Gastrocnemius medialis (tissue), 4 donors: ENCODE measurements at regions not wholly inside any gene's neighbourhood (a gene's known extent, or its start where the extent isn't known, plus 50 kb on each side); places are given as distances from the start of the nearest gene placed in this dataset.

Source experiments
- ATAC-seq, 2 donors: fragments of 150-250 bp; one replicate each; pipeline ENCODE4 v1.9.1; 2016
- DNase-seq, 2 donors: peaks; one replicate each; pipeline ENCODE4 v3.0.0-alpha.2; 2019
- H3K27ac ChIP-seq, 4 donors: fragments of 200-600 bp; sonication (generic); 1 replicate in 1 of 4; 2 replicates in 3 of 4; pipeline ENCODE4 v1.5.1; 2016 to 2018; ENCODE audit warnings: mild to moderate bottlenecking in 2 of 4, moderate library complexity in 1 of 4
- H3K27me3 ChIP-seq, 3 donors: fragments of 200-600 bp; sonication (generic) in 2 of 3; 1 replicate in 1 of 3; 2 replicates in 2 of 3; pipeline versions ENCODE4 v1.5.1 to v1.6.0; 2016 to 2019; ENCODE audit warnings: mild to moderate bottlenecking in 1 of 3, moderate library complexity in 1 of 3
- H3K36me3 ChIP-seq, 2 donors: fragments of 200-600 bp; sonication (generic) in 1 of 2; one replicate each; pipeline ENCODE4 v1.5.1; 2017 to 2018
- H3K4me1 ChIP-seq, 2 donors: fragments of 200-600 bp; sonication (generic) in 1 of 2; one replicate each; pipeline ENCODE4 v1.5.1; 2016 to 2017; ENCODE audit warnings: mild to moderate bottlenecking in 2 of 2
- H3K4me3 ChIP-seq, 4 donors: fragments of 200-600 bp; sonication (generic) in 3 of 4; 1 replicate in 1 of 4; 2 replicates in 3 of 4; pipeline ENCODE4 v1.5.1; 2016 to 2019; ENCODE audit warnings: mild to moderate bottlenecking in 2 of 4
- H3K9me3 ChIP-seq, 3 donors: fragments of 200-600 bp; sonication (generic) in 2 of 3; 1 replicate in 1 of 3; 2 replicates in 2 of 3; pipeline ENCODE4 v1.5.1; 2016 to 2019
- POLR2A ChIP-seq, 2 donors: fragments of 450-650 bp; IDR thresholded peaks; one replicate each; pipeline ENCODE4 v1.6.1; 2017; ENCODE audit warnings: antibody characterized with exemption in 2 of 2, mild to moderate bottlenecking in 2 of 2, moderate library complexity in 2 of 2
- in situ Hi-C, 4 donors: fragments of 200-750 bp; cut with MboI; loops; one replicate each; pipeline versions ENCODE4 v1.15.0 to v1.8.0; 2017; ENCODE audit warnings: low sequenced_read_pairs in 4 of 4
- intact Hi-C: fragments of 100-400 bp; cut with DNase I; formaldehyde crosslinking; loops from one replicate; pipeline ENCODE4 v1.15.1; 2023; ENCODE audit warnings: low total_unique reads
- TF ChIP-seq, protein P1 (sequence below), 5 experiments: fragments of 450-650 bp in 3 of 5; fragments of 200-600 bp in 2 of 5; sonication (generic) in 2 of 5; IDR thresholded peaks in 4 of 5; conservative IDR thresholded peaks in 1 of 5; 1 replicate in 4 of 5; 2 replicates in 1 of 5; pipeline ENCODE4 v1.5.1; 2016 to 2019; ENCODE audit warnings: antibody characterized with exemption in 5 of 5, mild to moderate bottlenecking in 3 of 5, moderate library complexity in 3 of 5

DNA sequence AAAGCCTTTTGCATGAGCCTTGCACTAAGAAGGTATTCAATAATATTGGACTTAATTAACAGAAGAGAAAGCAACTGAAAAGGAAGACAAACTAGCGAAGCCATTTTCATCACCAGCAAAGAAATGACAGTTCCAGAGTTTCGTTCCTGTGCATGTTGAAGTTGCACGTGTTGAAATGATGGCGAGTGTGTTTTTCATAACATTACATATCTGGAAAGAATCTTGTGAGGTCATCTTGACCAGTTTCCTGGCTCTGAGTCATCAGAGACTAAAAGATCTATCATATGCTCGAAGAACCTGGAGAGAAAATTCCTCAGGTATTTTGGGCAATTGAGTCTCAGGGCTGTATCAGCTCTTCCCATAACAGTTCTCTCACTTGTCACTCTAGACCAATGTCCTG, 106.2 kb upstream of the MAML3 start:
- Histone ChIP-seq H3K4me3 (no peak overlapping the region), H3K36me3 (no peaks in the 10 kb centered on the region), H3K27me3 (no peaks in the 10 kb centered on the region), H3K9me3 (no peaks in the 10 kb centered on the region), H3K4me1 (peaks cover 9 to 15% of the 10 kb centered on the region in 2 donors), H3K27ac (no peak overlapping the region)
- intact Hi-C loops, result no loop called here
- TF ChIP-seq, protein P1, sequence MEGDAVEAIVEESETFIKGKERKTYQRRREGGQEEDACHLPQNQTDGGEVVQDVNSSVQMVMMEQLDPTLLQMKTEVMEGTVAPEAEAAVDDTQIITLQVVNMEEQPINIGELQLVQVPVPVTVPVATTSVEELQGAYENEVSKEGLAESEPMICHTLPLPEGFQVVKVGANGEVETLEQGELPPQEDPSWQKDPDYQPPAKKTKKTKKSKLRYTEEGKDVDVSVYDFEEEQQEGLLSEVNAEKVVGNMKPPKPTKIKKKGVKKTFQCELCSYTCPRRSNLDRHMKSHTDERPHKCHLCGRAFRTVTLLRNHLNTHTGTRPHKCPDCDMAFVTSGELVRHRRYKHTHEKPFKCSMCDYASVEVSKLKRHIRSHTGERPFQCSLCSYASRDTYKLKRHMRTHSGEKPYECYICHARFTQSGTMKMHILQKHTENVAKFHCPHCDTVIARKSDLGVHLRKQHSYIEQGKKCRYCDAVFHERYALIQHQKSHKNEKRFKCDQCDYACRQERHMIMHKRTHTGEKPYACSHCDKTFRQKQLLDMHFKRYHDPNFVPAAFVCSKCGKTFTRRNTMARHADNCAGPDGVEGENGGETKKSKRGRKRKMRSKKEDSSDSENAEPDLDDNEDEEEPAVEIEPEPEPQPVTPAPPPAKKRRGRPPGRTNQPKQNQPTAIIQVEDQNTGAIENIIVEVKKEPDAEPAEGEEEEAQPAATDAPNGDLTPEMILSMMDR (IDR thresholded peaks at IDR 0.05 in 4 of 5, conservative IDR thresholded peaks at IDR 0.05 in 1 of 5), result no peak
- no peak for TF ChIP-seq POLR2A (IDR thresholded peaks at IDR 0.05)
- no peak for ATAC-seq
- in situ Hi-C loops, result no loop called here
- no peak for DNase-seq

DNA sequence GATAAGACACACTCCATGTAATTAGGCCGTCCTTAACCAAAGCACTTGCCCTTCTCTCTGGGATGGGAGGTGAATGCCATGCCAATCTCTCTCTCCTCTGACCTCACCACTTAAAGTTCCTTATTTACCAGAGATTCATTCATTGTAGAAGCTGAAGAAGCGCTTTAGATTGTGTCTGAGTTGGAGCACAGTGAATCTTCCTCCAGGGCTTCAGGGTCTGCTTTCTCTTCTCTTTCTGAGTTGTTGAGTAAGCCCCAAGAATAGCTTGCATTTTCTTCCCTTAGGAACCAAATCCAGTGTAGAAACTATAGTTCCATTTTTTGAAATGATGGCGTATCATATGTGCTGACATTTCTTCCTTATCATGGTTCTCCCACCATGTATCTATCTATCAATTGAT, 104.5 kb upstream of the MAML3 start:
- intact Hi-C loops, result no loop called here
- DNase-seq (no peak), ATAC-seq (no peak)
- Histone ChIP-seq H3K9me3 (no peaks in the 10 kb centered on the region), H3K4me1 (peaks cover 9 to 16% of the 10 kb centered on the region in 2 donors), H3K4me3 (no peak overlapping the region), H3K36me3 (no peaks in the 10 kb centered on the region), H3K27me3 (no peaks in the 10 kb centered on the region), H3K27ac (no peak overlapping the region)
- in situ Hi-C loops, result loop anchor here (10.0 kb wide), 3 partner anchors 214 to 524 kb away; no protein-coding TSS in a partner anchor
- TF ChIP-seq, protein P1 (IDR thresholded peaks at IDR 0.05 in 4 of 5, conservative IDR thresholded peaks at IDR 0.05 in 1 of 5), result no peak
- no peak for TF ChIP-seq POLR2A (IDR thresholded peaks at IDR 0.05)

DNA sequence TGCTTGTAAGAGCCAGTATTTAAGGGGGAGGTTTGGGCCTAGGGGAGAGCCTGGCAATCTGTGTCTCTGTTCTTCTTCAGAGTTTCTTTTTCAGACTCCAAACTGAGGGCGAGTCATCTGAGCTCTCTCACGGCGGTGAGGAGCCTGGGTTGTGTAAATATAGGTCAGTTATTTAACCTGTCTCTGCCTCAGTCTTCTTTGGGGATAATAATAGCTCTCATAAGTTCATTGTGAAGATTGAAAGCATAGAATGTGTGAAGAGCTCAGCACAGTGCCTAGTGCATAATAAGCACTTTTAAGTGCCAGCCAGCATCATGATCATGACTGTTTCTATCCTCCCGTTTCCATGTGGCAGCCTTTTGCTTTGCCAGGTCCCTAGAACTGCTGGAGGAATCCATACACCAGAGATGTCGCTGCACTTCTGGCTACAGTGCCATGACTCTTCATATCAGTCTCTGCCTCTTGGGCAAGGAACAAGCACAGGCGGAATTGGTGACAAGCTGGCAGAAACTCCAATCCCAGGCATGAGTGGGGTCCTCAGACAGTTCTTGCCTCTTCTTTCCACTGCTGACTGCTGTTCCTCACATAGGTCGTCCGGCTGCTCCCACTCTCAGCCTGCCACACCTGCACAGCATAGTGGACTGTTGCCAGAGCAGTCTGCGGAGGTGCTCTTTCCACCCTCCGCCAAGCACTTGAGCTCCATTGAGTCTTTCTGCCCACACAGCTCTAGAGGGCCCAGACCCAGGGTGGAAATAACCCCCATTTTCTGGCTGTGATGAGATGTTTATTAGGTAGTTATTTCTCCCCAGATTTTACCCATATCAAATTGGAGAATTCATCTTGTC, 103.7 kb upstream of the MAML3 start:
- intact Hi-C loops (no loop called here), in situ Hi-C loops (loop anchor here (10.0 kb wide), 3 partner anchors 213 to 523 kb away; no protein-coding TSS in a partner anchor)
- Histone ChIP-seq H3K36me3 (no peaks in the 10 kb centered on the region), H3K27ac (peak overlapping the region; percentile 44 to 74 (median 64)), H3K4me1 (peaks cover 9 to 19% of the 10 kb centered on the region in 2 donors), H3K27me3 (no peaks in the 10 kb centered on the region), H3K4me3 (no peak overlapping the region), H3K9me3 (no peaks in the 10 kb centered on the region)
- ATAC-seq, result peak; percentile 60 to 71
- DNase-seq, result peak; percentile 38 to 46
- TF ChIP-seq, protein P1 (IDR thresholded peaks at IDR 0.05 in 4 of 5, conservative IDR thresholded peaks at IDR 0.05 in 1 of 5), result no peak
- no peak for TF ChIP-seq POLR2A (IDR thresholded peaks at IDR 0.05)

DNA sequence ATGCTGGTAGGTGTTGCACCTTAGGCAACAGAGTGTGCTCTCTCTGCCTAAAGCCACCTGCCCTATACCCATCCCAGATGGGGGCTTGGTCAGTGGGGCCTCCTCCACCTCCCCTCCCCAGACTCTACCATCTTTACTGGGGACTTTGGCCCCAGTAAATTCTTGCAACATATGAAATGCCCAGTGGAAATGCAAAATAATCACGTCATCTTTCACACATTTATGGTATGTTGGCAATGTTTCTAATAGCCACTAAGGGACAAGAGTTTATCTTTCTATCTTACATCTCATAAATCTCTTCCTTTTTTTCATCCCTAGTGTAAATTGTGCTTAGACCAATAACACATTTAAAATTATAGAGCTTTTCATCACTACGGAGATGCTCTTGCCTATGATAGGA, 103.0 kb upstream of the MAML3 start:
- TF ChIP-seq, protein P1 (IDR thresholded peaks at IDR 0.05 in 4 of 5, conservative IDR thresholded peaks at IDR 0.05 in 1 of 5), result no peak
- no peak for TF ChIP-seq POLR2A (IDR thresholded peaks at IDR 0.05)
- peaks cover 15 to 24% of the 10 kb centered on the region in 2 donors for H3K4me1 ChIP-seq
- H3K27ac ChIP-seq, result peak overlapping the region; percentile 44 to 74 (median 64)
- no peak overlapping the region for H3K4me3 ChIP-seq
- in situ Hi-C loops, result loop anchor here (10.0 kb wide), 3 partner anchors 212 to 522 kb away; no protein-coding TSS in a partner anchor
- no peaks in the 10 kb centered on the region for H3K36me3 ChIP-seq
- no peaks in the 10 kb centered on the region for H3K9me3 ChIP-seq
- no peak for DNase-seq
- intact Hi-C loops, result no loop called here
- H3K27me3 ChIP-seq, result no peaks in the 10 kb centered on the region
- ATAC-seq, result no peak
